HepG2 (cell line): ENCODE measurements at regions not wholly inside any gene's neighbourhood (a gene's known extent, or its start where the extent isn't known, plus 50 kb on each side); places are given as distances from the start of the nearest gene placed in this dataset.
A peak's percentile ranks its signal among the peaks of the same experiment; 100 is the strongest.

Experiments
- ATAC-seq: fragments of 200-7000 bp; cut with Tn5 transposase; 3 replicates; pipeline ENCODE4 v1.9.1; 2020; ENCODE audit warnings: mild to moderate bottlenecking, moderate library complexity
- BruUV-seq: library from RNA; stranded (reverse); fragments of 400-500 nt; replicated peaks from 2 replicates; lab custom pipeline; 2021; lab: Mats Ljungman, UMichigan
- CTCF ChIA-PET: fragments of 300-600 bp; formaldehyde crosslinking; extraction: SDS; loops from one replicate; lab custom pipeline; 2021; ENCODE audit warnings: low total read pairs, inconsistent platforms, low intra/inter-chr PET ratio; lab: Yijun Ruan, JAX
- POLR2A ChIA-PET: fragments of 350-600 bp; sonication (Branson Sonifier 250); formaldehyde crosslinking; loops from one replicate; lab custom pipeline; 2020; ENCODE audit warnings: antibody characterized with exemption, inconsistent platforms; lab: Yijun Ruan, JAX
- DNase-seq: peaks from one replicate; pipeline ENCODE4 v3.0.0-alpha.2; 2015; ENCODE audit warnings: low spot score
- FAIRE-seq: peaks from 3 replicates; lab custom pipeline; 2011; peaks lifted over from hg19 to GRCh38; lab: Jason Lieb, UNC
- H2AFZ ChIP-seq: one replicate; pipeline ENCODE4 v1.6.1; 2011; ENCODE audit warnings: low read length, inconsistent platforms
- H3K27ac ChIP-seq: fragments of 300-600 bp; 3 replicates; pipeline ENCODE4 v1.8.0; 2011; ENCODE audit warnings: mixed run types, mild to moderate bottlenecking, mixed read lengths, low read length, inconsistent platforms; ENCODE audit not compliant: insufficient read depth; ENCODE audit errors: extremely low read length
- H3K27me3 ChIP-seq, 2 experiments: fragments of 200-600 bp in 1 of 2; 2 replicates in 1 of 2; 3 replicates in 1 of 2; pipeline versions ENCODE4 v1.6.0 to v1.8.0; 2011; ENCODE audit warnings: low read length in 2 of 2, mild to moderate bottlenecking in 2 of 2, moderate library complexity in 2 of 2, inconsistent platforms in 1 of 2; ENCODE audit not compliant: insufficient read depth in 2 of 2, control insufficient read depth in 1 of 2
- H3K36me3 ChIP-seq, 2 experiments: fragments of 200-600 bp in 1 of 2; replicated peaks in 1 of 2; 2 replicates in 1 of 2; 3 replicates in 1 of 2; pipeline versions ENCODE4 v1.5.1 to v1.8.0; 2011; ENCODE audit warnings: low read length in 2 of 2, inconsistent platforms in 1 of 2; ENCODE audit not compliant: insufficient read depth in 2 of 2, control insufficient read depth in 1 of 2
- H3K4me1 ChIP-seq: 2 replicates; pipeline ENCODE4 v1.5.1; 2012; ENCODE audit warnings: low read length, inconsistent platforms; ENCODE audit not compliant: insufficient read depth
- H3K4me2 ChIP-seq: 2 replicates; pipeline ENCODE4 v1.6.0; 2011; ENCODE audit warnings: low read depth, low read length, inconsistent platforms
- H3K4me3 ChIP-seq, 3 experiments: fragments of 200-600 bp in 1 of 3; sonication (generic), shearing (Covaris generic) in 1 of 3; replicated peaks in 1 of 3; 2 replicates each; pipeline ENCODE4 v1.5.1; 2011 to 2016; ENCODE audit warnings: low read length in 3 of 3, inconsistent platforms in 2 of 3, low read depth in 2 of 3, mild to moderate bottlenecking in 2 of 3, control low read depth in 1 of 3, mixed read lengths in 1 of 3; ENCODE audit not compliant: insufficient read depth in 1 of 3
- H3K79me2 ChIP-seq: one replicate; pipeline ENCODE4 v1.6.1; 2011; ENCODE audit warnings: low read length, inconsistent platforms; ENCODE audit not compliant: insufficient read depth
- H3K9ac ChIP-seq: 2 replicates; pipeline ENCODE4 v1.6.0; 2011; ENCODE audit warnings: mild to moderate bottlenecking, low read depth, low read length, inconsistent platforms; ENCODE audit not compliant: insufficient read depth
- H3K9me3 ChIP-seq: 2 replicates; pipeline ENCODE4 v1.5.1; 2012; ENCODE audit warnings: mild to moderate bottlenecking, low read length
- H4K20me1 ChIP-seq: 2 replicates; pipeline ENCODE4 v1.6.0; 2011; ENCODE audit warnings: inconsistent platforms, mild to moderate bottlenecking, low read length, moderate library complexity; ENCODE audit not compliant: insufficient read depth
- ARID5B ChIP-seq: IDR thresholded peaks from 2 replicates; pipeline ENCODE4 v1.4.0; 2020; ENCODE audit warnings: mild to moderate bottlenecking, missing genetic modification reagents
- ATF7-NPFF ChIP-seq: sonication (generic); formaldehyde crosslinking; IDR thresholded peaks from 2 replicates; pipeline ENCODE4 v1.8.1; 2023; ENCODE audit warnings: mild to moderate bottlenecking, low read depth, missing genetic modification reagents, moderate library complexity
- FOXA3 ChIP-seq: IDR thresholded peaks from 2 replicates; pipeline ENCODE4 v1.6.1; 2016; ENCODE audit warnings: missing genetic modification reagents, missing compliant biosample characterization
- HHEX ChIP-seq: IDR thresholded peaks from 2 replicates; pipeline ENCODE4 v1.6.1; 2016; ENCODE audit warnings: control low read depth
- KLF16 ChIP-seq, 2 experiments: sonication (generic) in 1 of 2; formaldehyde crosslinking in 1 of 2; IDR thresholded peaks; 2 replicates each; pipeline versions ENCODE4 v1.6.1 to v1.8.0; 2016 to 2023; ENCODE audit warnings: missing genetic modification reagents in 2 of 2, missing compliant biosample characterization in 1 of 2
- PHB2 ChIP-seq: fragments of 450-650 bp; IDR thresholded peaks from 2 replicates; pipeline ENCODE4 v1.6.1; 2018; ENCODE audit not compliant: partially characterized antibody
- RARA ChIP-seq: IDR thresholded peaks from 2 replicates; pipeline ENCODE4 v1.6.1; 2016; ENCODE audit warnings: missing genetic modification reagents, missing compliant biosample characterization
- SMC3 ChIP-seq: IDR thresholded peaks from 2 replicates; pipeline ENCODE4 v1.6.1; 2011; ENCODE audit warnings: low read length, improper control_type of control experiment
- TFE3 ChIP-seq: IDR thresholded peaks from 2 replicates; pipeline ENCODE4 v1.6.1; 2016
- YEATS4 ChIP-seq: sonication (generic); formaldehyde crosslinking; IDR thresholded peaks from 2 replicates; pipeline ENCODE4 v1.4.0; 2020; ENCODE audit warnings: missing genetic modification reagents, borderline replicate concordance
- ZNF143 ChIP-seq: sonication (generic); formaldehyde crosslinking; IDR thresholded peaks from 2 replicates; pipeline ENCODE4 v1.4.0; 2020; ENCODE audit warnings: missing genetic modification reagents
- ZNF691 ChIP-seq: sonication (generic); formaldehyde crosslinking; IDR thresholded peaks from 2 replicates; pipeline ENCODE4 v1.4.0; 2020; ENCODE audit warnings: missing genetic modification reagents, low read depth, mild to moderate bottlenecking, borderline replicate concordance
- ZNF775 ChIP-seq: sonication (generic); formaldehyde crosslinking; IDR thresholded peaks from 2 replicates; pipeline ENCODE4 v1.4.0; 2020; ENCODE audit warnings: missing genetic modification reagents, mild to moderate bottlenecking, moderate library complexity, borderline replicate concordance
- ZSCAN29 ChIP-seq: sonication (generic); formaldehyde crosslinking; conservative IDR thresholded peaks from 2 replicates; pipeline ENCODE4 v1.4.0; 2020; ENCODE audit warnings: mild to moderate bottlenecking, missing genetic modification reagents
- ZXDC ChIP-seq: sonication (generic); formaldehyde crosslinking; IDR thresholded peaks from 2 replicates; pipeline ENCODE4 v1.5.0; 2020; ENCODE audit warnings: mild to moderate bottlenecking, missing genetic modification reagents
- WGBS: methylation state at CpG from one replicate; pipeline ENCODE4 v1.1.6; 2017; ENCODE audit warnings: low lambda C conversion rate; 5-methylcytosine and 5-hydroxymethylcytosine counted together
- in situ Hi-C: cut with HindIII; loops from 2 replicates; pipeline ENCODE4 v1.10.0; 2017; ENCODE audit warnings: low pct_unique_long_range_greater_than_20kb; ENCODE audit not compliant: extremely low pct_ligation_motif_present
- intact Hi-C: fragments of 100-400 bp; cut with micrococcal nuclease; formaldehyde crosslinking; loops from one replicate; pipeline ENCODE4 v1.10.0; 2022; ENCODE audit not compliant: unreplicated experiment

- Histone ChIP-seq H3K9me3 (no peaks in the 10 kb centered on the region), H3K27me3 (no peaks in the 10 kb centered on the region; a peak in 1 of 5 replicates), H3K9ac (peak overlapping the region; percentile 96), H3K4me3 (peak overlapping the region; percentile 11 to 79 (median 76); a peak in 5 of 6 replicates), H2AFZ (no peak overlapping the region), H3K27ac (peak overlapping the region; percentile 86), H3K79me2 (peaks cover 84% of the 10 kb centered on the region), H3K4me1 (peaks cover 50% of the 10 kb centered on the region), H3K36me3 (peaks cover 0 to 4% of the 10 kb centered on the region in 2 experiments; a peak in 1 of 5 replicates), H4K20me1 (no peaks in the 10 kb centered on the region), H3K4me2 (peak overlapping the region; percentile 94)
- ChIA-PET CTCF (no interaction called here), POLR2A (interaction anchor here (1.9 to 6.1 kb wide), 4 partner anchors 12 to 24 kb away, joined by 6 to 115 read pairs (median 71); a partner anchor contains a TSS)
- WGBS, result under 1% methylated on average over 10 of the region's 10 CpGs
- intact Hi-C loops (loop anchor here (1.0 kb wide), 1 partner anchor 11 kb away; no protein-coding TSS in a partner anchor), in situ Hi-C loops (no loop called here)
- peak; percentile 90 for DNase-seq
- no TSS peak for BruUV-seq
- FAIRE-seq, result peak; percentile 99
- peak; percentile 75 for ATAC-seq
- TF ChIP-seq ZNF775 (CRISPR knock-in tag) (no peak), RARA (CRISPR knock-in tag) (peak; percentile 94), HHEX (CRISPR knock-in tag) (no peak), ZNF691 (CRISPR knock-in tag) (0 out of 2 replicates have a peak, but pooled peaks have one; percentile 53), ZSCAN29 (CRISPR knock-in tag) (0 out of 2 replicates have a peak, but pooled peaks have one; percentile 47), SMC3 (peak; percentile 30; the same call in 1 of the 2 replicates), TFE3 (CRISPR knock-in tag) (peak; percentile 47; the same call in 1 of the 2 replicates), ZNF143 (CRISPR knock-in tag) (peak; percentile 70; the same call in 1 of the 2 replicates), ATF7-NPFF (CRISPR knock-in tag) (no peak), FOXA3 (CRISPR knock-in tag) (peak; percentile 41), ARID5B (CRISPR knock-in tag) (peak; percentile 81), ZXDC (CRISPR knock-in tag) (no peak), PHB2 (no peak), YEATS4 (CRISPR knock-in tag) (peak; percentile 66), KLF16 (CRISPR knock-in tag; IDR thresholded peaks at IDR 0.05) (peak in 1 of 2 experiments; percentile 17; a peak in 1 of 4 replicates)
Measured at GRCh38 chr14:73783107-73783727, 68.4 kb upstream of the PTGR2 start.
